TTC549 (cell line): ENCODE measurements at regions not wholly inside any gene's neighbourhood (a gene's known extent, or its start where the extent isn't known, plus 50 kb on each side); places are given as distances from the start of the nearest gene placed in this dataset.
"Not testable (repeated sequence)": the region's sequence is repeated elsewhere in the genome, so short reads cannot be mapped to it uniquely, and the experiment has no call there.

Experiments
- FAIRE-seq: peaks from 2 replicates; lab custom pipeline; 2012; peaks lifted over from hg19 to GRCh38; lab: Jason Lieb, UNC

GRCh38 chr2:52112141-52112540, 1080.2 kb upstream of the NRXN1 start:
- no peak for FAIRE-seq

GRCh38 chr2:52107124-52107523, 1075.2 kb upstream of the NRXN1 start:
- FAIRE-seq = no peak

GRCh38 chr2:52097071-52097470, 1065.1 kb upstream of the NRXN1 start:
- FAIRE-seq = no peak

- FAIRE-seq = no peak
Observed at GRCh38 chr2:52084759-52085158, 1052.8 kb upstream of the NRXN1 start.

GRCh38 chr2:52083214-52083613, 1051.3 kb upstream of the NRXN1 start:
- no peak for FAIRE-seq

- no peak for FAIRE-seq
Observed at GRCh38 chr2:52082646-52083045, 1050.7 kb upstream of the NRXN1 start.

GRCh38 chr2:52079602-52080001, 1047.7 kb upstream of the NRXN1 start:
- FAIRE-seq = no peak

- FAIRE-seq = no peak
Observed at GRCh38 chr2:52077159-52077558, 1045.2 kb upstream of the NRXN1 start.

- no peak for FAIRE-seq
Observed at GRCh38 chr2:52074130-52074719, 1042.3 kb upstream of the NRXN1 start.

- no peak for FAIRE-seq
Observed at GRCh38 chr2:52072949-52073348, 1041.0 kb upstream of the NRXN1 start.

GRCh38 chr2:52070665-52071064, 1038.7 kb upstream of the NRXN1 start:
- FAIRE-seq = no peak

GRCh38 chr2:52064234-52064633, 1032.3 kb upstream of the NRXN1 start:
- FAIRE-seq = no peak

GRCh38 chr2:52054824-52055223, 1022.9 kb upstream of the NRXN1 start:
- FAIRE-seq = no peak

GRCh38 chr2:52036853-52037252, 1004.9 kb upstream of the NRXN1 start:
- no peak for FAIRE-seq

- no peak for FAIRE-seq
Observed at GRCh38 chr2:52036024-52036423, 1004.1 kb upstream of the NRXN1 start.

- no peak for FAIRE-seq
Observed at GRCh38 chr2:52035391-52035790, 1003.5 kb upstream of the NRXN1 start.

GRCh38 chr2:52034706-52035105, 1002.8 kb upstream of the NRXN1 start:
- no peak for FAIRE-seq

GRCh38 chr2:52022006-52022405, 990.1 kb upstream of the NRXN1 start:
- no peak for FAIRE-seq

- no peak for FAIRE-seq
Observed at GRCh38 chr2:52017646-52018235, 985.8 kb upstream of the NRXN1 start.

- not testable (repeated sequence) for FAIRE-seq
Observed at GRCh38 chr2:52006821-52007366, 975.0 kb upstream of the NRXN1 start.

GRCh38 chr2:52000151-52000855, 968.4 kb upstream of the NRXN1 start:
- no peak for FAIRE-seq

GRCh38 chr2:51998890-51999289, 967.0 kb upstream of the NRXN1 start:
- no peak for FAIRE-seq

- FAIRE-seq = no peak
Observed at GRCh38 chr2:51997571-51997970, 965.6 kb upstream of the NRXN1 start.

GRCh38 chr2:51995293-51995692, 963.4 kb upstream of the NRXN1 start:
- no peak for FAIRE-seq
